RWPE2 (cell line): ENCODE measurements at regions not wholly inside any gene's neighbourhood (a gene's known extent, or its start where the extent isn't known, plus 50 kb on each side); places are given as distances from the start of the nearest gene placed in this dataset.
A peak's percentile ranks its signal among the peaks of the same experiment; 100 is the strongest.
"Not testable (repeated sequence)": the region's sequence is repeated elsewhere in the genome, so short reads cannot be mapped to it uniquely, and the experiment has no call there.

Source experiments
- ATAC-seq: fragments of 200-7000 bp; cut with Tn5 transposase; 3 replicates; pipeline ENCODE4 v1.9.1; 2021; ENCODE audit warnings: low read depth
- DNase-seq: peaks from one replicate; pipeline ENCODE4 v3.0.0-alpha.2; 2020; ENCODE audit warnings: low spot score
- H3K27ac ChIP-seq: fragments of 450-650 bp; 2 replicates; pipeline ENCODE4 v1.5.1; 2017; ENCODE audit warnings: mild to moderate bottlenecking; ENCODE audit not compliant: poor library complexity, severe bottlenecking
- H3K27me3 ChIP-seq: fragments of 250-450 bp; sonication (Bioruptor Pico); 2 replicates; pipeline ENCODE4 v1.5.1; 2021; ENCODE audit warnings: mild to moderate bottlenecking, moderate library complexity; ENCODE audit not compliant: insufficient read depth, poor library complexity, severe bottlenecking
- H3K36me3 ChIP-seq: fragments of 250-450 bp; sonication (Bioruptor Pico); 2 replicates; pipeline ENCODE4 v1.5.1; 2020; ENCODE audit warnings: low read depth, mild to moderate bottlenecking, moderate library complexity
- H3K4me1 ChIP-seq: fragments of 250-450 bp; sonication (Bioruptor Pico); 2 replicates; pipeline ENCODE4 v1.5.1; 2021; ENCODE audit warnings: mild to moderate bottlenecking, moderate library complexity; ENCODE audit not compliant: insufficient read depth, poor library complexity, severe bottlenecking
- H3K4me3 ChIP-seq: fragments of 250-450 bp; sonication (Bioruptor Pico); 2 replicates; pipeline ENCODE4 v1.5.1; 2021; ENCODE audit warnings: mild to moderate bottlenecking, moderate library complexity; ENCODE audit not compliant: severe bottlenecking
- H3K9me3 ChIP-seq: fragments of 250-450 bp; sonication (Bioruptor Pico); 2 replicates; pipeline ENCODE4 v1.5.1; 2021; ENCODE audit warnings: mild to moderate bottlenecking, moderate library complexity; ENCODE audit not compliant: severe bottlenecking
- TF ChIP-seq, protein P1 (sequence below): fragments of 450-650 bp; IDR thresholded peaks from one replicate; pipeline ENCODE4 v1.5.1; 2017; ENCODE audit warnings: mild to moderate bottlenecking, moderate library complexity; ENCODE audit not compliant: poor library complexity, severe bottlenecking

DNA sequence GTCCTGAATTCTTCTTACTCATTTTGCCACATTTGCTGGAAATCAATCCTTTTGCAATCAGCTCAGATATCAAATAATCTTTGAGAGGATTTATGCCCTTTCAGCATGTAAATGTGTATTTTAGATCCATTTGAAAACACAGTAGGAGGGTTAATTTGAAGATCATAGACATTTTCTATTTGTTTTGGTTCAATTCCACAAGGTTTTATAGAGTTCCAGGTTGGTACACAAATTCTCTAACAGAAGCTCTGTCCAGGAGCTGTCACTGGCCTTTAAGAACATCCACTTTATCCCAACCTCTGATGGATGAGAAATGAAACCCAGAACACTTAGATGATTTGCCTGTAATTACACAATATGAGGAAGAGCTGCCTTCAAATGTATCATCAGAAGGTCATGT is 157.3 kb upstream of the CHAC2 start:
- DNase-seq = no peak
- no peaks in the 10 kb centered on the region for H3K36me3 ChIP-seq
- H3K4me1 ChIP-seq = no peaks in the 10 kb centered on the region
- no peak overlapping the region for H3K4me3 ChIP-seq
- no peak overlapping the region for H3K27ac ChIP-seq
- H3K27me3 ChIP-seq = no peaks in the 10 kb centered on the region
- H3K9me3 ChIP-seq = no peaks in the 10 kb centered on the region
- ATAC-seq = no peak
- TF ChIP-seq, protein P1, sequence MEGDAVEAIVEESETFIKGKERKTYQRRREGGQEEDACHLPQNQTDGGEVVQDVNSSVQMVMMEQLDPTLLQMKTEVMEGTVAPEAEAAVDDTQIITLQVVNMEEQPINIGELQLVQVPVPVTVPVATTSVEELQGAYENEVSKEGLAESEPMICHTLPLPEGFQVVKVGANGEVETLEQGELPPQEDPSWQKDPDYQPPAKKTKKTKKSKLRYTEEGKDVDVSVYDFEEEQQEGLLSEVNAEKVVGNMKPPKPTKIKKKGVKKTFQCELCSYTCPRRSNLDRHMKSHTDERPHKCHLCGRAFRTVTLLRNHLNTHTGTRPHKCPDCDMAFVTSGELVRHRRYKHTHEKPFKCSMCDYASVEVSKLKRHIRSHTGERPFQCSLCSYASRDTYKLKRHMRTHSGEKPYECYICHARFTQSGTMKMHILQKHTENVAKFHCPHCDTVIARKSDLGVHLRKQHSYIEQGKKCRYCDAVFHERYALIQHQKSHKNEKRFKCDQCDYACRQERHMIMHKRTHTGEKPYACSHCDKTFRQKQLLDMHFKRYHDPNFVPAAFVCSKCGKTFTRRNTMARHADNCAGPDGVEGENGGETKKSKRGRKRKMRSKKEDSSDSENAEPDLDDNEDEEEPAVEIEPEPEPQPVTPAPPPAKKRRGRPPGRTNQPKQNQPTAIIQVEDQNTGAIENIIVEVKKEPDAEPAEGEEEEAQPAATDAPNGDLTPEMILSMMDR = no peak

DNA sequence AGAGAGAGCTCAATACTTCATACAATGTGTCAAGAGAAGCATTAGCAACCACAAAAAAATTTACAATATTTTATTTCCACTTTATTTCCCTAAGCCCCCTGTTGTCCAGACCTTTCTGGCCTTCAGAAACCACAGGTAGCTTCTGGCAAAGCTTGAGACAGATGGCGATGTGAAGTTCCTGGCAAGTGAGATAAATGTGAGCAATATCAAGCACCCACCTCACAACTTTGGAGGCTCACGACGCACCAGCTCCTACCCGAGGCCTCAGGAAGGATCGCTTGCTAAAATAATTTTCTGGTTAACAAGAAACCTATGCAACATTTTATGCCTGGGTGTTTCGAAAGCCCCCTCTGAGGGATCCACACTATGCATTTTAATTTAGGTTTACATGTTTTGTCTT is 158.1 kb upstream of the CHAC2 start:
- TF ChIP-seq, protein P1 = no peak
- no peak for DNase-seq
- Histone ChIP-seq H3K4me3 (no peak overlapping the region), H3K4me1 (no peaks in the 10 kb centered on the region), H3K27me3 (no peaks in the 10 kb centered on the region), H3K9me3 (no peaks in the 10 kb centered on the region), H3K36me3 (no peaks in the 10 kb centered on the region), H3K27ac (no peak overlapping the region)
- ATAC-seq = no peak

DNA sequence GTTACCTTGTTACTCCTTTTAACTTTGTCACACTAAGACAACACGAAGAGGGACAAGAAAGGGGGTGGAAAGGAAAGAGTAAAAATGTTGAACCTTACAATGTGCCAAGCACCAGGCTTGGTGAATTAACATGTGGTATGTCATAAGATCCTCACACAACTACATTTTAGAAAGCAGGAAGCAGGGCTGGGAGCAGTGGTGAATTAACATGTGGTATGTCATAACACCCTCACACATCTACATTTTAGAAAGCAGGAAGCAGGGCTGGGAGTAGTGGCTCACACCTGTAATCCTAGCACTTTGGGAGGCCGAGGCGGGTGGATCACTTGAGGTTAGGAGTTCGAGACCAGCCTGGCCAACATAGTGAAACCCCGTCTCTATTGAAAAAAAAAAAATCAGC is 159.3 kb upstream of the CHAC2 start:
- Histone ChIP-seq H3K36me3 (no peaks in the 10 kb centered on the region), H3K9me3 (no peaks in the 10 kb centered on the region), H3K27ac (no peak overlapping the region), H3K27me3 (no peaks in the 10 kb centered on the region), H3K4me1 (no peaks in the 10 kb centered on the region), H3K4me3 (no peak overlapping the region)
- ATAC-seq (no peak), DNase-seq (no peak)
- TF ChIP-seq, protein P1 = no peak

DNA sequence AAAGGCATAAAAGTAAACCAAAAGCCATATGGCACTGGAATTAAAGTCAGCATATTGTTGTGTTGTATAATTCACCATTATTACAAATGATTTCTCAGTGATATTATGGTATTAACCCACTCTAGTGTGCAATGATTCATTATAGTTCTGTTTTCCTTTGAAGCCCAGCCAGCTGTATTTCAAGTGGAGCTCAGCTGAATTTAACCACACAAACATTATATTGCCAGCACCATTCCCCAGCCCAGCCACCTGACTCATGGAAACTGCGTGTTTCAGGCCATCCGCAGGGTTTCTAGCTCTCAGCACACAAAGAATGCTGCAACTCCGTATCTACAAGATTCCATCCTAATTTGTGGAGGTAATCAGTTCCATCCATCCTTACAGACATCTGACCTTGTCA is 166.8 kb upstream of the CHAC2 start:
- ATAC-seq = peak; percentile 27; the same call in 1 of the 3 replicates
- no peaks in the 10 kb centered on the region for H3K4me1 ChIP-seq
- no peak overlapping the region for H3K27ac ChIP-seq
- no peak overlapping the region for H3K4me3 ChIP-seq
- TF ChIP-seq, protein P1 = no peak
- H3K36me3 ChIP-seq = no peaks in the 10 kb centered on the region
- H3K9me3 ChIP-seq = no peaks in the 10 kb centered on the region
- no peak for DNase-seq
- no peaks in the 10 kb centered on the region for H3K27me3 ChIP-seq

DNA sequence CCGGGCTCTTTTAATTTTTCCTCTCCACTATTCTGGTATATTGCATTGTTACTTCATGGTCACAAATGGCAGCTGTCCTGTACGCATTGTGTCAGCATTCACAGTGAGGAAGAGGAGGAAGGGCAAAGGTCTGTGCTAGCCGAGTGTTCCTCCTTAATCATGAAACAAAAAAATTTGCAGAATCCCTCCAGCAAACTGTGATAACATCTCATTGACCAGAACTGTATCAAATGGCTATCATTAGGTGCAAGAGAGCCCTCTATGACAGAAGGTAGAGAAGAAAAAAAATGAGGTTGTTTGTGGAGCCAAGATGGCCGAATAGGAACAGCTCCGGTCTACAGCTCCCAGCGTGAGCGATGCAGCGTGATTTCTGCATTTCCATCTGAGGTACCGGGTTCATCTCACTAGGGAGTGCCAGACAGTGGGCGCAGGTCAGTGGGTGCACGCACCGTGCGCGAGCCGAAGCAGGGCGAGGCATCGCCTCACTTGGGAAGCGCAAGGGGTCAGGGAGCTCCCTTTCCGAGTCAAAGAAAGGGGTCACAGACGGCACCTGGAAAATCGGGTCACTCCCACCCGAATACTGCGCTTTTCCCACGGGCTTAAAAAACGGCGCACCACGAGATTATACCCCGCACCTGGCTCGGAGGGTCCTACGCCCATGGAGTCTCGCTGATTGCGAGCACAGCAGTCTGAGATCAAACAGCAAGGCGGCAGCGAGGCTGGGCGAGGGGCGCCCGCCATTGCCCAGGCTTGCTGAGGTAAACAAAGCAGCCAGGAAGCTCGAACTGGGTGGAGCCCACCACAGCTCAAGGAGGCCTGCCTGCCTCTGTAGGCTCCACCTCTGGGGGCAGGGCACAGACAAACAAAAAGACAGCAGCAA is 180.6 kb upstream of the CHAC2 start:
- Histone ChIP-seq H3K27ac (peak overlapping the region; percentile 24), H3K4me3 (peak overlapping the region; percentile 26)
- DNase-seq, H3K36me3 ChIP-seq, H3K27me3 ChIP-seq, H3K4me1 ChIP-seq, H3K9me3 ChIP-seq: not testable (repeated sequence)
- ATAC-seq = peak; percentile 35; the same call in 1 of the 3 replicates
